Thyroid gland (tissue), 4 donors: ENCODE measurements at regions not wholly inside any gene's neighbourhood (a gene's known extent, or its start where the extent isn't known, plus 50 kb on each side); places are given as distances from the start of the nearest gene placed in this dataset.

Experiments used
- CTCF ChIP-seq, 6 experiments: fragments of 200-600 bp in 3 of 6; fragments of 450-650 bp in 3 of 6; sonication (generic) in 3 of 6; IDR thresholded peaks; one replicate each; pipeline ENCODE4 v1.5.1; 2016 to 2019; ENCODE audit warnings: antibody characterized with exemption in 6 of 6, mild to moderate bottlenecking in 2 of 6, inconsistent platforms in 1 of 6, moderate library complexity in 1 of 6
- POLR2A ChIP-seq, 2 donors: fragments of 450-650 bp; IDR thresholded peaks; one replicate each; pipeline ENCODE4 v1.6.1; 2017; ENCODE audit warnings: antibody characterized with exemption in 2 of 2, mild to moderate bottlenecking in 2 of 2, moderate library complexity in 1 of 2

- TF ChIP-seq CTCF (IDR thresholded peaks at IDR 0.05) = no peak
- TF ChIP-seq POLR2A (IDR thresholded peaks at IDR 0.05) = no peak
Measured at GRCh38 chr4:33485111-33485510, 2759.2 kb downstream of the ARAP2 start.
